IPS DF 19.7 (cell line): ENCODE measurements at regions not wholly inside any gene's neighbourhood (a gene's known extent, or its start where the extent isn't known, plus 50 kb on each side); places are given as distances from the start of the nearest gene placed in this dataset.

Experiments used
- DNase-seq: peaks from one replicate; pipeline ENCODE4 v3.0.0-alpha.2; 2013; ENCODE audit warnings: low read depth, low spot score

GRCh38 chr12:114018669-114019068 is 52.5 kb upstream of the RBM19 start:
- DNase-seq, result no peak
